ENCODE measurements at regions not wholly inside any gene's neighbourhood (a gene's known extent, or its start where the extent isn't known, plus 50 kb on each side); places are given as distances from the start of the nearest gene placed in this dataset.

GRCh38 chr2:2848198-2848597 is 517.1 kb upstream of the MYT1L start (continued):
- TF ChIP-seq ZBTB33 (IDR thresholded peaks at IDR 0.05): no peak
- TF ChIP-seq HNF4A (conservative IDR thresholded peaks at IDR 0.05): no peak
- TF ChIP-seq JUND (IDR thresholded peaks at IDR 0.05): no peak
- TF ChIP-seq GABPA (IDR thresholded peaks at IDR 0.05 in 1 of 2, conservative IDR thresholded peaks at IDR 0.05 in 1 of 2): no peak
- TF ChIP-seq, protein P1, sequence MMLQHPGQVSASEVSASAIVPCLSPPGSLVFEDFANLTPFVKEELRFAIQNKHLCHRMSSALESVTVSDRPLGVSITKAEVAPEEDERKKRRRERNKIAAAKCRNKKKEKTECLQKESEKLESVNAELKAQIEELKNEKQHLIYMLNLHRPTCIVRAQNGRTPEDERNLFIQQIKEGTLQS (IDR thresholded peaks at IDR 0.05): no peak
- no peak for TF ChIP-seq FOXA1 (IDR thresholded peaks at IDR 0.05)
- TF ChIP-seq SP1 (IDR thresholded peaks at IDR 0.05): no peak

GRCh38 chr2:2847209-2847676 is 516.2 kb upstream of the MYT1L start:
- no peak for DNase-seq (ENCODE audit: low spot score)

More at GRCh38 chr2:2847209-2847676, 516.2 kb upstream of the MYT1L start:
- Histone ChIP-seq H3K4me3 (ENCODE audit: low read depth in 1 of 3, low read length in 3 of 3) (no peak overlapping the region), H3K9me3 (ENCODE audit: control insufficient read depth in 4 of 4, low read length in 3 of 4) (no peaks in the 10 kb centered on the region), H3K9ac (ENCODE audit: low read depth in 1 of 2, low read length in 2 of 2) (no peak overlapping the region), H3K27me3 (ENCODE audit: control insufficient read depth in 4 of 4, insufficient read depth in 4 of 4, low read length in 3 of 4) (no peaks in the 10 kb centered on the region), H3K27ac (ENCODE audit: low read depth in 1 of 2, low read length in 2 of 2) (no peak overlapping the region), H3K36me3 (ENCODE audit: control insufficient read depth in 4 of 4, insufficient read depth in 3 of 4, low read depth in 1 of 4, low read length in 3 of 4) (no peaks in the 10 kb centered on the region), H3K4me1 (ENCODE audit: control insufficient read depth in 4 of 4, insufficient read depth in 4 of 4, low read length in 3 of 4) (no peaks in the 10 kb centered on the region)
- 71% methylated on average over 5 of the region's 5 CpGs for WGBS
- TF ChIP-seq YY1 (IDR thresholded peaks at IDR 0.05): no peak
- TF ChIP-seq, protein P1 (IDR thresholded peaks at IDR 0.05): no peak
- TF ChIP-seq REST (IDR thresholded peaks at IDR 0.05): no peak
- no peak for TF ChIP-seq GABPA (IDR thresholded peaks at IDR 0.05 in 1 of 2, conservative IDR thresholded peaks at IDR 0.05 in 1 of 2)
- no peak for TF ChIP-seq HNF4A (conservative IDR thresholded peaks at IDR 0.05)

Data from liver (tissue), 7 donors.